HEK293 (cell line): ENCODE measurements at regions not wholly inside any gene's neighbourhood (a gene's known extent, or its start where the extent isn't known, plus 50 kb on each side); places are given as distances from the start of the nearest gene placed in this dataset.
A peak's percentile ranks its signal among the peaks of the same experiment; 100 is the strongest.

Experiments used
- CTCF ChIA-PET: fragments of 350-600 bp; formaldehyde crosslinking; extraction: SDS; loops from one replicate; lab custom pipeline; 2021; ENCODE audit warnings: antibody characterized with exemption; lab: Yijun Ruan, JAX
- POLR2A ChIA-PET: fragments of 300-600 bp; formaldehyde crosslinking; extraction: SDS; loops from one replicate; lab custom pipeline; 2020; ENCODE audit warnings: antibody characterized with exemption, inconsistent platforms; lab: Yijun Ruan, JAX
- H3K27ac ChIP-seq: fragments of 200-500 bp; sonication (Bioruptor generic); 2 replicates; pipeline ENCODE4 v1.5.1; 2014; ENCODE audit warnings: low read depth, low read length, control low read depth, inconsistent platforms; ENCODE audit errors: extremely low read depth
- H3K36me3 ChIP-seq, 2 experiments: fragments of 200-500 bp in 1 of 2; sonication (Bioruptor generic) in 1 of 2; 1 replicate in 1 of 2; 2 replicates in 1 of 2; pipeline ENCODE4 v1.5.1; 2014 to 2017; ENCODE audit warnings: inconsistent platforms in 2 of 2, low read length in 2 of 2; ENCODE audit not compliant: control insufficient read depth in 2 of 2, insufficient read depth in 1 of 2
- H3K4me1 ChIP-seq: fragments of 200-500 bp; sonication (Bioruptor generic); 2 replicates; pipeline ENCODE4 v1.5.1; 2014; ENCODE audit warnings: mild to moderate bottlenecking, low read length, inconsistent platforms; ENCODE audit not compliant: control insufficient read depth, insufficient read depth
- H3K4me3 ChIP-seq: 2 replicates; pipeline ENCODE4 v1.5.1; 2011; ENCODE audit warnings: low read depth, mild to moderate bottlenecking, control low read depth, low read length, moderate library complexity
- H3K9me3 ChIP-seq: fragments of 200-500 bp; sonication (Bioruptor generic); 2 replicates; pipeline ENCODE4 v1.5.1; 2014; ENCODE audit warnings: low read depth, low read length, inconsistent platforms; ENCODE audit not compliant: control insufficient read depth, insufficient read depth
- PRDM10 ChIP-seq: fragments of 450-650 bp; formaldehyde crosslinking; IDR thresholded peaks from 2 replicates; pipeline ENCODE4 v1.5.1; 2016; ENCODE audit warnings: missing biosample characterization, missing genetic modification characterization
- SP2 ChIP-seq: fragments of 450-650 bp; formaldehyde crosslinking; IDR thresholded peaks from 2 replicates; pipeline ENCODE4 v1.5.1; 2016; ENCODE audit warnings: missing biosample characterization, missing genetic modification characterization
- TRIM28 ChIP-seq: IDR thresholded peaks from 2 replicates; pipeline ENCODE4 v1.6.1; 2011; ENCODE audit warnings: low read length, control low read depth, borderline replicate concordance
- YY2 ChIP-seq: fragments of 450-650 bp; formaldehyde crosslinking; IDR thresholded peaks from 2 replicates; pipeline ENCODE4 v1.5.1; 2016; ENCODE audit warnings: missing biosample characterization, missing genetic modification characterization
- ZBTB17 ChIP-seq: fragments of 450-650 bp; formaldehyde crosslinking; IDR thresholded peaks from 2 replicates; pipeline ENCODE4 v1.5.1; 2016; ENCODE audit warnings: missing biosample characterization, missing genetic modification characterization
- ZBTB21 ChIP-seq: fragments of 450-650 bp; formaldehyde crosslinking; IDR thresholded peaks from 2 replicates; pipeline ENCODE4 v1.5.1; 2017; ENCODE audit warnings: missing biosample characterization, missing genetic modification characterization
- ZBTB48 ChIP-seq: fragments of 450-650 bp; formaldehyde crosslinking; IDR thresholded peaks from 2 replicates; pipeline ENCODE4 v1.5.1; 2016; ENCODE audit warnings: missing biosample characterization, missing genetic modification characterization
- ZBTB7A ChIP-seq: fragments of 450-650 bp; formaldehyde crosslinking; IDR thresholded peaks from 2 replicates; pipeline ENCODE4 v1.5.1; 2016; ENCODE audit warnings: low read depth, missing biosample characterization, missing genetic modification characterization
- ZNF16 ChIP-seq: fragments of 450-650 bp; formaldehyde crosslinking; IDR thresholded peaks from 2 replicates; pipeline ENCODE4 v1.5.1; 2016; ENCODE audit warnings: low read depth, missing biosample characterization, missing genetic modification characterization
- ZNF354C ChIP-seq: fragments of 450-650 bp; formaldehyde crosslinking; IDR thresholded peaks from 2 replicates; pipeline ENCODE4 v1.5.1; 2016; ENCODE audit warnings: missing biosample characterization, missing genetic modification characterization, low read depth, borderline replicate concordance
- ZNF449 ChIP-seq: fragments of 450-650 bp; formaldehyde crosslinking; IDR thresholded peaks from 2 replicates; pipeline ENCODE4 v1.5.1; 2017; ENCODE audit warnings: missing biosample characterization, mild to moderate bottlenecking, missing genetic modification characterization, moderate library complexity
- ZNF544 ChIP-seq: fragments of 450-650 bp; formaldehyde crosslinking; IDR thresholded peaks from 2 replicates; pipeline ENCODE4 v1.5.0; 2017; ENCODE audit warnings: missing biosample characterization, missing genetic modification characterization
- ZNF555 ChIP-seq: fragments of 450-650 bp; formaldehyde crosslinking; conservative IDR thresholded peaks from 2 replicates; pipeline ENCODE4 v1.5.1; 2017; ENCODE audit warnings: missing biosample characterization, mild to moderate bottlenecking, missing genetic modification characterization, inconsistent platforms

GRCh38 chr5:73298251-73298771 is 125.3 kb downstream of the TMEM174 start:
- POLR2A ChIA-PET: no interaction called here
- H3K36me3 ChIP-seq: no peaks in the 10 kb centered on the region
- no peaks in the 10 kb centered on the region for H3K9me3 ChIP-seq
- H3K27ac ChIP-seq: no peak overlapping the region
- no peak for TF ChIP-seq ZNF544 (tag by site-specific recombination)
- no peak for TF ChIP-seq ZBTB7A (tag by site-specific recombination)
- TF ChIP-seq ZNF354C: no peak
- no peak for TF ChIP-seq TRIM28
- TF ChIP-seq ZNF555: no peak
- TF ChIP-seq YY2 (tag by site-specific recombination): no peak
- TF ChIP-seq, all 188 proteins: peak for 0
- peaks cover 9% of the 10 kb centered on the region for H3K4me1 ChIP-seq
- H3K4me3 ChIP-seq: no peak overlapping the region
- CTCF ChIA-PET: interaction anchor here (0.5 to 1.6 kb wide), 8 partner anchors 10 to 156 kb away, joined by 3 to 8 read pairs (median 3); no protein-coding TSS in a partner anchor

GRCh38 chr5:73297430-73297829 is 124.4 kb downstream of the TMEM174 start:
- no peak for TF ChIP-seq ZBTB17 (tag by site-specific recombination)
- TF ChIP-seq ZNF449 (tag by site-specific recombination): peak; percentile 77; the same call in 1 of the 2 replicates
- no peak for TF ChIP-seq PRDM10 (tag by site-specific recombination)
- TF ChIP-seq ZNF16 (tag by site-specific recombination): no peak
- TF ChIP-seq ZBTB21: no peak
- no peak for TF ChIP-seq SP2
- Histone ChIP-seq H3K4me3 (no peak overlapping the region), H3K36me3 (no peaks in the 10 kb centered on the region), H3K27ac (no peak overlapping the region; the same call in 1 of the 2 replicates), H3K4me1 (peaks cover 9% of the 10 kb centered on the region), H3K9me3 (no peaks in the 10 kb centered on the region)
- CTCF ChIA-PET: interaction anchor here (0.5 to 1.6 kb wide), 7 partner anchors 13 to 214 kb away, joined by 3 to 8 read pairs (median 3); no protein-coding TSS in a partner anchor
- POLR2A ChIA-PET: interaction anchor here (0.6 kb wide), 1 partner anchor 134 kb away, joined by 3 read pairs; no protein-coding TSS in a partner anchor

GRCh38 chr5:73296772-73297171 is 123.8 kb downstream of the TMEM174 start:
- CTCF ChIA-PET: interaction anchor here (0.5 to 1.6 kb wide), 5 partner anchors 14 to 783 kb away, joined by 3 to 8 read pairs (median 3); no protein-coding TSS in a partner anchor
- no peak for TF ChIP-seq ZBTB7A (tag by site-specific recombination)
- TF ChIP-seq ZBTB48 (tag by site-specific recombination): peak; percentile 43; the same call in 1 of the 2 replicates
- POLR2A ChIA-PET: no interaction called here
- H3K9me3 ChIP-seq: no peaks in the 10 kb centered on the region
- no peak overlapping the region; the same call in 1 of the 2 replicates for H3K27ac ChIP-seq
- H3K4me3 ChIP-seq: no peak overlapping the region
- peaks cover 9% of the 10 kb centered on the region for H3K4me1 ChIP-seq
- no peaks in the 10 kb centered on the region for H3K36me3 ChIP-seq
